ENCODE measurements at regions not wholly inside any gene's neighbourhood (a gene's known extent, or its start where the extent isn't known, plus 50 kb on each side); places are given as distances from the start of the nearest gene placed in this dataset.
"Not testable (repeated sequence)": the region's sequence is repeated elsewhere in the genome, so short reads cannot be mapped to it uniquely, and the experiment has no call there.

DNA sequence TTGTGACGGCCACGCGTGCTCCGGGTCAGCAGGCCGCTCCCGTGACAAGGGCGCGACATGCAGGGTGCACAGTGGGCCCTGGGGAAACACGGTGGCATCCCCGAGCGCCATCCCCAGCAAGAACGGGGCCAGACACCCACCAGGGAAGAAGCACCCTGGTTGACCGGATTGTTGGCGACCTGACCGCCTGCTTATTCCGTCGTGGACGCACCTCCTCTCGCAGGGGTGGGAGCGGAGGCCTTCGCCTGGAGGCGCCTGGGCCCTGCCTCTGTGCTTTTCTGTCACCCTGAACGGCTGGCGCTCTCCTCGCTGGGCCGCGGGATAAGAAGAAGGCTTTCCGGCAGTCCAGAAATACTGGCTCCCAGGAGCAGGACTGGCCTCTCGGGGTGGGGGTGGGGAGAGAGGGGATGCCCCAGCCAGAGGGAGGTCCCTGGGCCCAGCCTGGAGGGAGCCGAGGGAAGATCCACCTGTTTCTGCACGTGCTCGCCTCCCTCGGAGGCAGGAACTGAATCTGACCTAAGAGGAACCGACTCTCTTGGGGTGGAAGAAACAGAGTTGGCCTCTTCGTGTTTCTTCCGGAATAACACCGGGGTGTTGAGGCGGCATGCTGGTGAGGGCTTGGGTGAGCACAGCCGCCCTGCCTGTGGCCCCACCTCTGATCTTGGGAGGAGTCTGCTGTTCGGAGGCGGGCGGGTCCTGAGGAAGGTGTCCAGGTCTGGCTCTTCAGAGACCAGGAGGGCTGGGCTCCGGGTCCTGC lies 4394.2 kb upstream of the TPTE start:
- H3K4me1 ChIP-seq; FAIRE-seq; H3K36me3 ChIP-seq; H3K27me3 ChIP-seq; H3K9me3 ChIP-seq; intact Hi-C loops (cut with DNase I); H3K4me3 ChIP-seq; H3K27ac ChIP-seq: not testable (repeated sequence)
- peak in 3 of 4 donors; percentile 11 to 55 (median 49) for ATAC-seq
- WGBS, 2 donors: 73 to 79% methylated on average over 11 to 25 of the region's 43 CpGs
- peak in 4 of 6 donors; percentile 12 to 39 (median 32) for DNase-seq

GRCh38 chr21:6130734-6131133 lies 4390.6 kb upstream of the TPTE start:
- H3K4me3 ChIP-seq; intact Hi-C loops (cut with DNase I); H3K27ac ChIP-seq; FAIRE-seq; ATAC-seq; H3K36me3 ChIP-seq; H3K9me3 ChIP-seq; H3K27me3 ChIP-seq; H3K4me1 ChIP-seq; DNase-seq: not testable (repeated sequence)
- WGBS, 2 donors: 65 to 73% methylated on average over 1 to 2 of the region's 13 CpGs

GRCh38 chr21:6133373-6133772 lies 4388.0 kb upstream of the TPTE start:
- H3K9me3 ChIP-seq; H3K27ac ChIP-seq; FAIRE-seq; intact Hi-C loops (cut with DNase I); DNase-seq; H3K4me3 ChIP-seq; H3K36me3 ChIP-seq; H3K4me1 ChIP-seq; ATAC-seq; H3K27me3 ChIP-seq: not testable (repeated sequence)
- WGBS, 2 donors: no CpG with 5 or more reads among the region's 11 CpGs

DNA sequence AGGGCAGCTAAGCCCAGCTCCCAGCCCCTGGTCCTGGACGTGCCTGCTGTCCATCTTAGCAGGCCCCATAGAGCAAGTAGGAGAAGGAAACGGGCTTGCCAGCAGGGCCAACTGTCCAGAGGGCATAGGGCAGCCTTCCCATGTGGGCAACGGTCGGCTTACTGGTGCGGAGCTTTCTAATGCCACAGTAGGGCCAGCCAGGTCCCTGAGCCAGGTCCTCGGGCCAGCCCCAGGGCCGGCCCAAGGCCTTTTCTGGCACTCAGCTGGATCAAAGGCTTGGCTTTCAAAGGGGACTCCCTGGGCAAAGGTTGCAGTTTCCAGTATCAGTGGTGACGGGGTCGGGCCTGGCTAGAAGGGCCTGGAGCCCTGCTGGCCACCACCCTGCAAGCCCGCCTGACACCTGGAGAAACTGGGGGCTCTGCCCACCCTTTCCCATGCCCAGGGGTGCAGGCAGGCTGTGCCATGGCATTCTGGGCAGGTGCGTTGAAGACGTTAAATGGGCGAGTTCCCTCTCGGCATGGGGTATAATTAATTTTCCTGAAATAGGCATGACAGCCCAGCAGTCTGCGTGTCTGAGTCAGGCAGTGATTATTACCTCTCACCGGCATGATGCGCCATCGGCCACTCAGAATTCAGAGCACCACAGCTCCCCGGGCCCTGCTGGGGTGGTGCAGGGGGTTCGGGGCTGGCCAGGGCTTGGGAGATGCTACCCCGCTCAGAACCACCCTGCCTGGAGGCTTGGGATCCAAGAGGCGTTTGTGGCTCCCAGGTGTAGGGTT lies 4387.3 kb upstream of the TPTE start:
- H3K4me3 ChIP-seq; H3K27me3 ChIP-seq; FAIRE-seq; H3K4me1 ChIP-seq; H3K27ac ChIP-seq; intact Hi-C loops (cut with DNase I); H3K9me3 ChIP-seq; H3K36me3 ChIP-seq; DNase-seq: not testable (repeated sequence)
- WGBS, 2 donors: 76% methylated on average over 7 of the region's 22 CpGs; no CpG with 5 or more reads in 1 of the 2 donors
- peak in 1 of 4 donors; percentile 58 for ATAC-seq

- FAIRE-seq; H3K27me3 ChIP-seq; H3K4me1 ChIP-seq; H3K27ac ChIP-seq; ATAC-seq; H3K9me3 ChIP-seq; DNase-seq; H3K4me3 ChIP-seq; H3K36me3 ChIP-seq; intact Hi-C loops (cut with DNase I): not testable (repeated sequence)
- no CpG with 5 or more reads among the region's 11 CpGs for WGBS, 2 donors
Observed at GRCh38 chr21:6136732-6137131, 4384.7 kb upstream of the TPTE start.

GRCh38 chr21:6138244-6139136 lies 4382.9 kb upstream of the TPTE start:
- intact Hi-C loops (cut with DNase I); H3K4me3 ChIP-seq; H3K27me3 ChIP-seq; H3K36me3 ChIP-seq; FAIRE-seq; H3K9me3 ChIP-seq; H3K27ac ChIP-seq; DNase-seq; H3K4me1 ChIP-seq: not testable (repeated sequence)
- peak in 2 of 4 donors; percentile 26 to 60 for ATAC-seq
- no CpG with 5 or more reads among the region's 46 CpGs for WGBS, 2 donors

DNA sequence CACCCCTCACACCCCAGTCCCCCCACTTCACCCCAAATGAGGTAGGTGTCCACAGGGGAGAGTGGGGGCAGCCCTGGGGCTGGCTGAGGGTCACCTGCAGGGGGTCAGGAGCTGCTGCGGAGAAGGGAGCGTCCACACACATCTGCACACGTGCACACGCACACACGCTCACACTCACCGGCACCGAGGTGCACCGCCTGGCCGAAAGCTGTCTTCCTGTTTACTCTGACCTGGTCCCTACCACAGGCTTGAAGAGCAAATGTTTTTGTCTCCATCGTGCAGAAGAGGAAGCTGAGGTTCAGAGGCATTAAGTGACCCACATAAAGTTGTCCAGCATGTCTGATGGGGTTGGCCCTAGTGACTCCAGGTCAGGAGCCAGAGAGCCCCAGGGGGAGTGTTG lies 4382.1 kb upstream of the TPTE start:
- H3K4me1 ChIP-seq; H3K4me3 ChIP-seq; intact Hi-C loops (cut with DNase I); H3K27ac ChIP-seq; DNase-seq; FAIRE-seq; H3K9me3 ChIP-seq; H3K27me3 ChIP-seq; ATAC-seq; H3K36me3 ChIP-seq: not testable (repeated sequence)
- WGBS, 2 donors: no CpG with 5 or more reads among the region's 10 CpGs

DNA sequence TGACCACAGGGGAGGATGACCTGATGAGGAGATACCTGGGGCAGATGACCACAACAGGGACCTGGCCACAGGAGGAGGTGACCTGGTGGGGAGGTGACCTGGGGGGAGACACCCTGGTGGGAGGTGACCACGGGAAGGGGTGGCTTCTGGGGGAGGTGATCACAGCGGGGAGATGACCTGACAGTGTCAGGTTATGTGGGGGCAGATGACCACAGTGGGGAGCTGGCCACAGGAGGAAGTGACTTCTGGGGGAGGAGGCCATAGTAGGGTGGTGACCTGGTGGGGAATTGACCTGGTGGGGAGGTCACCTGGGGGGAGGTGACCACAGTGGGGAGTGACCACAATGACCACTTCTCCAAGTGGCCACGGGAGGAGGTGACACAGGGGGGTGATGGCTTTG lies 4381.5 kb upstream of the TPTE start:
- H3K27ac ChIP-seq; H3K9me3 ChIP-seq; DNase-seq; H3K4me3 ChIP-seq; H3K27me3 ChIP-seq; intact Hi-C loops (cut with DNase I); ATAC-seq; H3K36me3 ChIP-seq; H3K4me1 ChIP-seq; FAIRE-seq: not testable (repeated sequence)
- no CpG with 5 or more reads among the region's 3 CpGs for WGBS, 2 donors

DNA sequence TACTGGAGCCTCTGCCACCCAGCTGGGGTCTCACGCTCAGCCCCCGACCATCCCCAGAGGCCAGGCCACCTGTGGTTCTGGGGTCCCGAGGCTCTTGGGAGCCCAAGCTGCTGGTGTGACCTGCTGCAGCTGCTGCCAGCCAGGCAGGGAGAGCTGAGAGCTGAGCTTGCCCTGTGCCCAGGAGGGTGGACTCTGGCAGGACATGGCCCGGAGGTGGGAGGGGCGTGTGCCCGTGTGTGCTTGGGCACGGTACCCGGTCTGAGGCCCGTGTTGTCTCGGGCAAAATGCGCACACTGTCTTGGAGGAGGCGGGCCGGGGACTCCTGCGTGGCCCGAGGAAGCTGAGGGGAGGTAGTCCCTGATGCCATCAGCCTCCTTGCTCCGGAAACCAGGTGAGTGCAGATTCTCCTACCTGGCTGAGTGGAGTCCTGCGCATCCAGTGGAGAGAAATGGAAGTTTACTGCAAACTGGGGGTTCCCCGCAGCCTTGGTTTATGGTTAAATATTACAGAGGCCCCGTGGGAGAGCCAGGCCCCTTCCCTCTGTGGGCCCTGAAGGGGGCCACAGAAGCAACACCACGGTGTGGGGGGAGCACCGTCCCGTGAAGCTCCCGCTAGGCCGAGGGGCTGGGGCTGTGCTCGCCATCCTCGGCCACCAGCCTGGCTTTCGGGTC lies 4380.8 kb upstream of the TPTE start:
- FAIRE-seq; H3K4me1 ChIP-seq; H3K36me3 ChIP-seq; intact Hi-C loops (cut with DNase I); H3K27ac ChIP-seq; H3K4me3 ChIP-seq; DNase-seq; H3K27me3 ChIP-seq; H3K9me3 ChIP-seq: not testable (repeated sequence)
- ATAC-seq: peak in 3 of 4 donors; percentile 16 to 36 (median 34)
- no CpG with 5 or more reads among the region's 27 CpGs for WGBS, 2 donors

GRCh38 chr21:6141138-6141474 lies 4380.3 kb upstream of the TPTE start:
- H3K27ac ChIP-seq; intact Hi-C loops (cut with DNase I); H3K27me3 ChIP-seq; H3K36me3 ChIP-seq; H3K4me1 ChIP-seq; H3K4me3 ChIP-seq; FAIRE-seq; H3K9me3 ChIP-seq; DNase-seq: not testable (repeated sequence)
- no CpG with 5 or more reads among the region's 14 CpGs for WGBS, 2 donors
- ATAC-seq: peak; percentile 62 to 80 (median 74)

DNA sequence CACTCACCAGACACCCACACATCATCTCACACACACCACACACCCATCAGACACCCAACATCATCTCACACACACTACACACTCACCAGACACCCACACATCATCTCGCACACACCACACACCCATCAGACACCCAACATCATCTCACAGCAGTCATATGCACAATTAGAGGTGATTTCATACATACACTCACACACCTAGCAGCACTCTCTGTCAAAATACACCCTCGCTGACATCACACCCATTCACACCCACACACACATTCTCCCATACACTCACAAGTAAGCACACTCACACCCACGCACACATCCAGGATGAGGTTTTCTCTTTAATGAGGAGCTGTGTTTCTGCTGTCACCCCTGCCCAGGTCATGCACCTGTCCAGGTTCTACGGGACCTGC lies 4368.2 kb upstream of the TPTE start:
- H3K4me3 ChIP-seq; FAIRE-seq; H3K36me3 ChIP-seq; intact Hi-C loops (cut with DNase I); ATAC-seq; H3K9me3 ChIP-seq; H3K27me3 ChIP-seq; H3K27ac ChIP-seq; DNase-seq; H3K4me1 ChIP-seq: not testable (repeated sequence)
- no CpG with 5 or more reads among the region's 4 CpGs for WGBS, 2 donors

All from pancreas (tissue), 10 donors.